HEK293T (cell line): ENCODE measurements at regions not wholly inside any gene's neighbourhood (a gene's known extent, or its start where the extent isn't known, plus 50 kb on each side); places are given as distances from the start of the nearest gene placed in this dataset.

Source experiments
- ARNT ChIP-seq: fragments of 450-650 bp; IDR thresholded peaks from 2 replicates; pipeline ENCODE4 v1.6.1; 2017; ENCODE audit warnings: mild to moderate bottlenecking
- BHLHE40 ChIP-seq: fragments of 450-650 bp; IDR thresholded peaks from 2 replicates; pipeline ENCODE4 v1.6.1; 2016; ENCODE audit warnings: mild to moderate bottlenecking, moderate library complexity, borderline replicate concordance
- CTBP1 ChIP-seq: fragments of 450-650 bp; IDR thresholded peaks from 2 replicates; pipeline ENCODE4 v1.6.1; 2016; ENCODE audit warnings: borderline replicate concordance
- ELF4 ChIP-seq: fragments of 450-650 bp; IDR thresholded peaks from 2 replicates; pipeline ENCODE4 v1.6.1; 2017; ENCODE audit warnings: antibody characterized with exemption
- FOXA1 ChIP-seq: fragments of 450-650 bp; IDR thresholded peaks from 2 replicates; pipeline ENCODE4 v1.6.1; 2016; ENCODE audit warnings: mild to moderate bottlenecking
- FOXK2 ChIP-seq: fragments of 450-650 bp; IDR thresholded peaks from 2 replicates; pipeline ENCODE4 v1.6.1; 2016; ENCODE audit warnings: mild to moderate bottlenecking
- FOXM1 ChIP-seq: fragments of 450-650 bp; IDR thresholded peaks from 2 replicates; pipeline ENCODE4 v1.6.1; 2017; ENCODE audit warnings: mild to moderate bottlenecking, borderline replicate concordance
- L3MBTL2 ChIP-seq: fragments of 450-650 bp; conservative IDR thresholded peaks from 2 replicates; pipeline ENCODE4 v1.6.1; 2016; ENCODE audit warnings: mild to moderate bottlenecking
- LEF1 ChIP-seq: fragments of 450-650 bp; IDR thresholded peaks from 2 replicates; pipeline ENCODE4 v1.6.1; 2017; ENCODE audit warnings: mild to moderate bottlenecking, borderline replicate concordance
- SP1 ChIP-seq: fragments of 450-650 bp; IDR thresholded peaks from 2 replicates; pipeline ENCODE4 v1.6.1; 2017
- SUZ12 ChIP-seq: fragments of 450-650 bp; IDR thresholded peaks from 2 replicates; pipeline ENCODE4 v1.6.1; 2016; ENCODE audit warnings: mild to moderate bottlenecking
- ZNF384 ChIP-seq: fragments of 450-650 bp; IDR thresholded peaks from 2 replicates; pipeline ENCODE4 v1.6.1; 2016
- TF ChIP-seq, protein P1 (sequence below): fragments of 450-650 bp; IDR thresholded peaks from 2 replicates; pipeline ENCODE4 v1.6.1; 2016

DNA sequence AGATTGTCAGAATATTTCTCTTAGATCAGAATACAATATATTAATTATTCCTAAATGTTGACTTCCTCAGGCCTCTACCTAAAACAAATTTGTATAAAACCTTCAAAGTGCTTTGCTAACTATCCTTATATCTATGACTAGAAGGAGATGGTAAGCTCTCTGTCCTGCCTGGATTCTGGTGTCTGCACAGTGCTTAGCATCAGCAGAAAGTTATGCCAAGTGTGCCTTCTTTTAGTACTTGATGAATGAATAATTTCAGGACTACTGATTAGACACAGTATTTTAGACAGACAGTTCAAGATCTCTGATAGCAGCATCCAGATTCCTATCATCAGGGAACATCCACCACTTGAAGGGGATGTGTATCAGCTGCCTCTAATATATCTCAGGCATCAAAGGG is 242.4 kb upstream of the TLL1 start:
- TF ChIP-seq SP1 (no peak), FOXM1 (no peak), BHLHE40 (no peak), SUZ12 (no peak), ARNT (no peak), ELF4 (no peak), L3MBTL2 (no peak), FOXK2 (no peak), ZNF384 (no peak), CTBP1 (no peak), FOXA1 (no peak), LEF1 (no peak)
- TF ChIP-seq, protein P1, sequence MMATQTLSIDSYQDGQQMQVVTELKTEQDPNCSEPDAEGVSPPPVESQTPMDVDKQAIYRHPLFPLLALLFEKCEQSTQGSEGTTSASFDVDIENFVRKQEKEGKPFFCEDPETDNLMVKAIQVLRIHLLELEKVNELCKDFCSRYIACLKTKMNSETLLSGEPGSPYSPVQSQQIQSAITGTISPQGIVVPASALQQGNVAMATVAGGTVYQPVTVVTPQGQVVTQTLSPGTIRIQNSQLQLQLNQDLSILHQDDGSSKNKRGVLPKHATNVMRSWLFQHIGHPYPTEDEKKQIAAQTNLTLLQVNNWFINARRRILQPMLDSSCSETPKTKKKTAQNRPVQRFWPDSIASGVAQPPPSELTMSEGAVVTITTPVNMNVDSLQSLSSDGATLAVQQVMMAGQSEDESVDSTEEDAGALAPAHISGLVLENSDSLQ, result no peak
